ENCODE measurements at regions not wholly inside any gene's neighbourhood (a gene's known extent, or its start where the extent isn't known, plus 50 kb on each side); places are given as distances from the start of the nearest gene placed in this dataset.

- TF ChIP-seq POLR2A (IDR thresholded peaks at IDR 0.05) = no peak
- no peak for TF ChIP-seq EP300 (IDR thresholded peaks at IDR 0.05; ENCODE audit: low read depth)
- no peak for TF ChIP-seq CTCF (IDR thresholded peaks at IDR 0.05)
- no peak for TF ChIP-seq POLR2AphosphoS5 (IDR thresholded peaks at IDR 0.05)
- intact Hi-C loops (cut with DNase I; ENCODE audit: low total_unique reads) = no loop called here
- Histone ChIP-seq H3K36me3 (no peaks in the 10 kb centered on the region), H3K4me1 (no peaks in the 10 kb centered on the region), H3K9me3 (no peaks in the 10 kb centered on the region), H3K4me3 (no peak overlapping the region), H3K27ac (no peak overlapping the region), H3K27me3 (peaks cover 4% of the 10 kb centered on the region)
- 57 to 93% methylated on average over 1 to 2 of the region's 2 CpGs for WGBS, 2 donors (ENCODE audit: low coverage in 1 of 2)
- in situ Hi-C loops (cut with MboI; ENCODE audit: low pct_ligation_motif_present in 1 of 4, low pct_unique_long_range_greater_than_20kb in 1 of 4, low sequenced_read_pairs in 3 of 4) = no loop called here
- DNase-seq = no peak
Measured at GRCh38 chr10:120369856-120370276, 87.2 kb upstream of the PLPP4 start.

- H3K9me3 ChIP-seq = no peaks in the 10 kb centered on the region
- 80 to 81% methylated on average over 3 to 4 of the region's 4 CpGs for WGBS, 2 donors (ENCODE audit: low coverage in 1 of 2)
Measured at GRCh38 chr10:120371856-120372255, 85.2 kb upstream of the PLPP4 start.

DNA sequence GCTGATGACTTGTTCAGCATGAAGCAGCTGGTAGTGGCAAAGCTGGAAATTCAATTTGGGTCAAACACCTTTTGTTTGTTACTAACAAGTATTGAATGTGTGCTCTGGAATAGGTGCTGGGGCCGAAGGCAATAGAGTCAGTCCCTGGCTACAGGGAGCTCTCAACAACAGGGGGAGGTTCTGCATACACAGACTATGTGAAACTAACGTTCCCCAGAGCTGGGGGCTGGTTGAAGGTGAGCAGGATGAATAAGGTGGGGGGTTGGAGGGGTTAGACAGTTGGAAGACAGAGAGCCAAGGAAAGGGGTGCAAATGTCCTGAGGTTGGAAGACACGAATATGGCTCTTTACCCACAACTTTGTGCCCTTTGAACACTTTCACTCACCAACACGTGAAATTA lies 84.1 kb upstream of the PLPP4 start:
- in situ Hi-C loops (cut with MboI; ENCODE audit: low pct_ligation_motif_present in 1 of 4, low pct_unique_long_range_greater_than_20kb in 1 of 4, low sequenced_read_pairs in 3 of 4) = no loop called here
- intact Hi-C loops (cut with DNase I; ENCODE audit: low total_unique reads) = no loop called here
- no peaks in the 10 kb centered on the region for H3K4me1 ChIP-seq
- DNase-seq = no peak
- H3K27ac ChIP-seq = no peak overlapping the region
- H3K9me3 ChIP-seq = no peaks in the 10 kb centered on the region
- H3K36me3 ChIP-seq = no peaks in the 10 kb centered on the region
- peaks cover 4% of the 10 kb centered on the region for H3K27me3 ChIP-seq
- no peak overlapping the region for H3K4me3 ChIP-seq
- WGBS, 2 donors (ENCODE audit: low coverage in 1 of 2) = 64 to 74% methylated on average over 3 to 4 of the region's 4 CpGs
- no peak for TF ChIP-seq EP300 (IDR thresholded peaks at IDR 0.05; ENCODE audit: low read depth)
- TF ChIP-seq POLR2AphosphoS5 (IDR thresholded peaks at IDR 0.05) = no peak
- no peak for TF ChIP-seq CTCF (IDR thresholded peaks at IDR 0.05)
- TF ChIP-seq POLR2A (IDR thresholded peaks at IDR 0.05) = no peak

More at GRCh38 chr10:120371856-120372255, 85.2 kb upstream of the PLPP4 start:
- Histone ChIP-seq H3K4me1 (no peaks in the 10 kb centered on the region), H3K4me3 (no peak overlapping the region), H3K27me3 (peaks cover 4% of the 10 kb centered on the region), H3K36me3 (no peaks in the 10 kb centered on the region), H3K27ac (no peak overlapping the region)
- DNase-seq = no peak
- in situ Hi-C loops (cut with MboI; ENCODE audit: low pct_ligation_motif_present in 1 of 4, low pct_unique_long_range_greater_than_20kb in 1 of 4, low sequenced_read_pairs in 3 of 4) (no loop called here), intact Hi-C loops (cut with DNase I; ENCODE audit: low total_unique reads) (no loop called here)
- TF ChIP-seq POLR2AphosphoS5 (IDR thresholded peaks at IDR 0.05) (no peak), CTCF (IDR thresholded peaks at IDR 0.05) (no peak), EP300 (IDR thresholded peaks at IDR 0.05; ENCODE audit: low read depth) (no peak), POLR2A (IDR thresholded peaks at IDR 0.05) (no peak)

DNA sequence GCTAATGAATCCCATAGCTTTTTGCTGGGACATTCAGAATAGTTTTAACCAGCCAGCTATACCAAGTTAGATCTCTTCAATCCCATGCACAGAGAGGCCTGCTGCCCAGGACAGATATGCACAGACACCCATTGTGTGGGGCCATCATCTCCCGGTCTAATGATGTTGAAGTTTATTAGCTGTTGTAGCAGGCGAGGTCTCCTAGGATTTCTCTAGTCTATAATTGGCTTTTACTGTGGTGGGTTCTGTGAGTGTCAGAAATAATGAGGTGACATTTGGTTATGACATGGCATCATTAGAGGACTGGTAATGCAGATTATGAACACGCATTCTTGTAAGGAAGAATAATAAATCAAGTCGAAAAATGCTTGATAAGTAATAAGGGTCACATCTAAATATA lies 81.4 kb upstream of the PLPP4 start:
- Histone ChIP-seq H3K4me1 (no peaks in the 10 kb centered on the region), H3K27me3 (peaks cover 4% of the 10 kb centered on the region), H3K4me3 (no peak overlapping the region), H3K27ac (no peak overlapping the region), H3K36me3 (no peaks in the 10 kb centered on the region), H3K9me3 (no peaks in the 10 kb centered on the region)
- DNase-seq = no peak
- 77 to 79% methylated on average over 3 to 4 of the region's 4 CpGs for WGBS, 2 donors (ENCODE audit: low coverage in 1 of 2)
- in situ Hi-C loops (cut with MboI; ENCODE audit: low pct_ligation_motif_present in 1 of 4, low pct_unique_long_range_greater_than_20kb in 1 of 4, low sequenced_read_pairs in 3 of 4) = no loop called here
- no peak for TF ChIP-seq CTCF (IDR thresholded peaks at IDR 0.05)
- no peak for TF ChIP-seq POLR2AphosphoS5 (IDR thresholded peaks at IDR 0.05)
- TF ChIP-seq EP300 (IDR thresholded peaks at IDR 0.05; ENCODE audit: low read depth) = no peak
- no peak for TF ChIP-seq POLR2A (IDR thresholded peaks at IDR 0.05)
- intact Hi-C loops (cut with DNase I; ENCODE audit: low total_unique reads) = no loop called here
